ENCODE measurements at regions not wholly inside any gene's neighbourhood (a gene's known extent, or its start where the extent isn't known, plus 50 kb on each side); places are given as distances from the start of the nearest gene placed in this dataset.
A peak's percentile ranks its signal among the peaks of the same experiment; 100 is the strongest.

GRCh38 chr17:36703860-36704266, 102.5 kb downstream of the MRM1 start:
- Mint-ChIP-seq H3K9me3 (no peaks in the 10 kb centered on the region), H3K4me1 (peaks cover 10% of the 10 kb centered on the region), H3K36me3 (ENCODE audit: low read depth) (no peaks in the 10 kb centered on the region), H3K27me3 (ENCODE audit: insufficient read depth, low read depth, poor library complexity) (peaks cover 39% of the 10 kb centered on the region), H3K27ac (no peak overlapping the region), H3K4me3 (peak overlapping the region; percentile 60; the same call in 2 of the 3 replicates)
- Histone ChIP-seq H3K4me1 (ENCODE audit: insufficient read depth) (peaks cover 5% of the 10 kb centered on the region; the same call in 1 of the 2 replicates), H3K4me3 (peak overlapping the region; percentile 56), H3F3A (replicated peaks; ENCODE audit: low read depth) (no peaks in the 10 kb centered on the region), H4K20me1 (replicated peaks; ENCODE audit: insufficient read depth) (no peaks in the 10 kb centered on the region; the same call in 1 of the 2 replicates), H2AFZ (no peak overlapping the region), H3K27me3 (ENCODE audit: insufficient read depth) (peaks cover 35% of the 10 kb centered on the region), H3K79me2 (replicated peaks; ENCODE audit: insufficient read depth) (no peaks in the 10 kb centered on the region), H3K9me2 (ENCODE audit: insufficient read depth) (no peaks in the 10 kb centered on the region), H3K27ac (ENCODE audit: low read depth) (no peak overlapping the region), H3K4me2 (peak overlapping the region; percentile 84), H3K36me3 (ENCODE audit: insufficient read depth) (no peaks in the 10 kb centered on the region)
- DNase-seq (ENCODE audit: low spot score) (peak; percentile 94), ATAC-seq (peak; percentile 91)
- TF ChIP-seq CTCF (conservative IDR thresholded peaks at IDR 0.05; ENCODE audit: low read depth in 2 of 2) (peak in 1 of 2 experiments; percentile 52; a peak in 3 of 4 replicates), ZNF331 (CRISPR knock-in tag; IDR thresholded peaks at IDR 0.05; ENCODE audit: low read depth) (no peak), REST (IDR thresholded peaks at IDR 0.05; ENCODE audit: unreplicated experiment) (peak; percentile 95), POLR2AphosphoS5 (IDR thresholded peaks at IDR 0.05; ENCODE audit: low read depth) (no peak)

DNA sequence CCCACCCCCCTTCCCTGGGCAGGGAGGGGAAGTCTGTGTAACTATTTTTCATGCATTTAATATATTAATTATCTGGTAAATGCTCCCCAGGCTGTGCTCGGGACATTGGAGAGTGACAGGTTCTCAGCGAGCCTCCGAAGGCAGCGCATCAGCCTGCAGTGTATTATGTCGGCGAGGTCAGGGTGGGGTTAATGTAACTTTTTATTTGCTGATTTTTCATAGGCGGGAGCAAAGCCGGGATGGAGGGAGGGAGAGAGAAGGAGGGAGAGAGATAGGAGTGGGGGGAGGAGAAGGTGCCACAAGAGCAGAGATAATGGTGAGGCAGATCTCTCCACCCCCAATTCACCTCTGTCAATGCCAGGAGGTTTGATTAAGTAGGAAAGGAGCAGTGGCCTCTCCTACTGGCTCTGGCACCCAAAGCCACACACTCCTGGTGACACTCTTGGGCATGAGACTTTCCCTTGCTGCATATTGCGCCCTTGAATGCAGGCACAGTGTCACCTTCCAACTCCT, 104.0 kb downstream of the MRM1 start:
- ATAC-seq (no peak), DNase-seq (ENCODE audit: low spot score) (no peak)
- Mint-ChIP-seq H3K9me3 (no peaks in the 10 kb centered on the region), H3K4me3 (no peak overlapping the region), H3K4me1 (peaks cover 10% of the 10 kb centered on the region), H3K27ac (no peak overlapping the region), H3K27me3 (ENCODE audit: insufficient read depth, low read depth, poor library complexity) (peaks cover 39% of the 10 kb centered on the region), H3K36me3 (ENCODE audit: low read depth) (no peaks in the 10 kb centered on the region)
- Histone ChIP-seq H3K4me3 (no peak overlapping the region), H3F3A (replicated peaks; ENCODE audit: low read depth) (no peaks in the 10 kb centered on the region), H2AFZ (no peak overlapping the region), H3K4me2 (no peak overlapping the region), H3K9me2 (ENCODE audit: insufficient read depth) (no peaks in the 10 kb centered on the region), H3K27me3 (ENCODE audit: insufficient read depth) (peaks cover 30% of the 10 kb centered on the region), H3K27ac (ENCODE audit: low read depth) (no peak overlapping the region), H3K4me1 (ENCODE audit: insufficient read depth) (peaks cover 5% of the 10 kb centered on the region; the same call in 1 of the 2 replicates), H3K79me2 (replicated peaks; ENCODE audit: insufficient read depth) (no peaks in the 10 kb centered on the region), H4K20me1 (replicated peaks; ENCODE audit: insufficient read depth) (no peaks in the 10 kb centered on the region; the same call in 1 of the 2 replicates), H3K36me3 (ENCODE audit: insufficient read depth) (no peaks in the 10 kb centered on the region)
- TF ChIP-seq CTCF (conservative IDR thresholded peaks at IDR 0.05; ENCODE audit: low read depth in 2 of 2) (no peak), JUNB (IDR thresholded peaks at IDR 0.05; ENCODE audit: unreplicated experiment) (no peak), STAT1 (IDR thresholded peaks at IDR 0.05; ENCODE audit: unreplicated experiment) (no peak), ZNF331 (CRISPR knock-in tag; IDR thresholded peaks at IDR 0.05; ENCODE audit: low read depth) (no peak), REST (IDR thresholded peaks at IDR 0.05; ENCODE audit: unreplicated experiment) (no peak), ZNF114 (CRISPR knock-in tag; IDR thresholded peaks at IDR 0.05) (no peak)

Data from GM23338 (cell line).